Prostate gland (tissue), 2 donors: ENCODE measurements at regions not wholly inside any gene's neighbourhood (a gene's known extent, or its start where the extent isn't known, plus 50 kb on each side); places are given as distances from the start of the nearest gene placed in this dataset.

ENCODE experiments used
- DNase-seq: peaks from one replicate; pipeline ENCODE4 v3.0.0-alpha.2; 2019; ENCODE audit warnings: low spot score
- H3K27ac ChIP-seq, 2 donors: fragments of 200-600 bp; sonication (generic); 2 replicates each; pipeline ENCODE4 v1.5.1; 2017 to 2019
- H3K27me3 ChIP-seq: fragments of 200-600 bp; sonication (generic); replicated peaks from 2 replicates; pipeline ENCODE4 v1.5.1; 2019; ENCODE audit not compliant: insufficient read depth
- H3K36me3 ChIP-seq, 2 donors: fragments of 200-600 bp; sonication (generic); 1 replicate in 1 of 2; 2 replicates in 1 of 2; pipeline versions ENCODE4 v1.5.1 to v1.8.1; 2017 to 2019
- H3K4me1 ChIP-seq: fragments of 200-600 bp; sonication (generic); replicated peaks from 2 replicates; pipeline ENCODE4 v1.5.1; 2019
- H3K4me3 ChIP-seq, 2 donors: fragments of 200-600 bp; sonication (generic); 2 replicates each; pipeline ENCODE4 v1.5.1; 2017 to 2019
- H3K9me3 ChIP-seq: fragments of 200-600 bp; sonication (generic); 2 replicates; pipeline ENCODE4 v1.5.1; 2017
- POLR2A ChIP-seq: fragments of 450-650 bp; IDR thresholded peaks from one replicate; pipeline ENCODE4 v1.6.1; 2016; ENCODE audit warnings: antibody characterized with exemption, mild to moderate bottlenecking
- POLR2AphosphoS5 ChIP-seq: sonication (generic); formaldehyde crosslinking; IDR thresholded peaks from one replicate; pipeline ENCODE4 v1.6.1; 2017; ENCODE audit warnings: antibody characterized with exemption
- WGBS: methylation state at CpG from one replicate; pipeline ENCODE4 v1.1.5; 2018; 5-methylcytosine and 5-hydroxymethylcytosine counted together
- intact Hi-C: fragments of 100-400 bp; cut with DNase I; formaldehyde crosslinking; loops from one replicate; pipeline ENCODE4 v1.14.2; 2022
- TF ChIP-seq, protein P1 (sequence below), 4 experiments: fragments of 200-600 bp in 2 of 4; fragments of 450-650 bp in 2 of 4; sonication (generic) in 2 of 4; IDR thresholded peaks; 1 replicate in 3 of 4; 2 replicates in 1 of 4; pipeline ENCODE4 v1.5.1; 2016 to 2019; ENCODE audit warnings: antibody characterized with exemption in 4 of 4, mild to moderate bottlenecking in 2 of 4, moderate library complexity in 2 of 4

GRCh38 chr16:75987323-75987722 is 261.0 kb upstream of the CPHXL start:
- H3K4me1 ChIP-seq = no peaks in the 10 kb centered on the region
- intact Hi-C loops = no loop called here
- no peak for DNase-seq
- TF ChIP-seq, protein P1, sequence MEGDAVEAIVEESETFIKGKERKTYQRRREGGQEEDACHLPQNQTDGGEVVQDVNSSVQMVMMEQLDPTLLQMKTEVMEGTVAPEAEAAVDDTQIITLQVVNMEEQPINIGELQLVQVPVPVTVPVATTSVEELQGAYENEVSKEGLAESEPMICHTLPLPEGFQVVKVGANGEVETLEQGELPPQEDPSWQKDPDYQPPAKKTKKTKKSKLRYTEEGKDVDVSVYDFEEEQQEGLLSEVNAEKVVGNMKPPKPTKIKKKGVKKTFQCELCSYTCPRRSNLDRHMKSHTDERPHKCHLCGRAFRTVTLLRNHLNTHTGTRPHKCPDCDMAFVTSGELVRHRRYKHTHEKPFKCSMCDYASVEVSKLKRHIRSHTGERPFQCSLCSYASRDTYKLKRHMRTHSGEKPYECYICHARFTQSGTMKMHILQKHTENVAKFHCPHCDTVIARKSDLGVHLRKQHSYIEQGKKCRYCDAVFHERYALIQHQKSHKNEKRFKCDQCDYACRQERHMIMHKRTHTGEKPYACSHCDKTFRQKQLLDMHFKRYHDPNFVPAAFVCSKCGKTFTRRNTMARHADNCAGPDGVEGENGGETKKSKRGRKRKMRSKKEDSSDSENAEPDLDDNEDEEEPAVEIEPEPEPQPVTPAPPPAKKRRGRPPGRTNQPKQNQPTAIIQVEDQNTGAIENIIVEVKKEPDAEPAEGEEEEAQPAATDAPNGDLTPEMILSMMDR (IDR thresholded peaks at IDR 0.05) = no peak
- H3K9me3 ChIP-seq = no peaks in the 10 kb centered on the region
- no peak overlapping the region for H3K27ac ChIP-seq
- no peaks in the 10 kb centered on the region for H3K27me3 ChIP-seq
- H3K4me3 ChIP-seq = no peak overlapping the region
- WGBS = 89% methylated on average over 2 of the region's 2 CpGs
- H3K36me3 ChIP-seq = no peaks in the 10 kb centered on the region

- H3K4me1 ChIP-seq = no peaks in the 10 kb centered on the region
- no peak overlapping the region for H3K4me3 ChIP-seq
- H3K36me3 ChIP-seq = no peaks in the 10 kb centered on the region
- intact Hi-C loops = no loop called here
- H3K9me3 ChIP-seq = no peaks in the 10 kb centered on the region
- WGBS = 61% methylated on average over 3 of the region's 3 CpGs
- no peak overlapping the region for H3K27ac ChIP-seq
- TF ChIP-seq POLR2A = no peak
- TF ChIP-seq POLR2AphosphoS5 = no peak
- TF ChIP-seq, protein P1 (IDR thresholded peaks at IDR 0.05) = no peak
- DNase-seq = no peak
- no peaks in the 10 kb centered on the region for H3K27me3 ChIP-seq
Measured at GRCh38 chr16:75996491-75996890, 270.2 kb upstream of the CPHXL start.

GRCh38 chr16:75997606-75998005 is 271.3 kb upstream of the CPHXL start:
- no peak for DNase-seq
- no peak overlapping the region for H3K27ac ChIP-seq
- WGBS = 94% methylated on average over 6 of the region's 6 CpGs
- H3K4me1 ChIP-seq = no peaks in the 10 kb centered on the region
- H3K27me3 ChIP-seq = no peaks in the 10 kb centered on the region
- TF ChIP-seq POLR2A (no peak), POLR2AphosphoS5 (no peak)
- TF ChIP-seq, protein P1 (IDR thresholded peaks at IDR 0.05) = no peak
- H3K4me3 ChIP-seq = no peak overlapping the region
- H3K36me3 ChIP-seq = no peaks in the 10 kb centered on the region
- intact Hi-C loops = no loop called here
- no peaks in the 10 kb centered on the region for H3K9me3 ChIP-seq

DNA sequence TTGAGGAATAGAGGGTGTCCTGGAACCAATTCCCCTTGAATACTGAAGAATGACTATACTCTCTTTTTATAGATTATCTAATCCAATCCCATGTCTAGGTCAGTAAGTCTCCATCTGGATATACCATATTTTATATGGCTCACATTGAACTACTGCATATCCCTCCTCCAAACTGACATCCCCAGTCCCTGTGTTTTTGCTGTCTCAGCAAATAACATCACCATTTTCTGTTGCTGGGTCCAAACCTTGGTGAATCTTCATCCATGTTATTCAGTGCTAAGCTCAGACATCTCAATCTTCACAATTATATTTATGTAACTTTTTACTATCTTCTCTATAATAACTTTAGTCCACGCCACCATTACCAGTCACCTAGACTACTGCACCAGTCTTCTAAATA is 269.6 kb upstream of the CNTNAP4 start:
- Histone ChIP-seq H3K27ac (no peak overlapping the region), H3K27me3 (no peaks in the 10 kb centered on the region), H3K9me3 (no peaks in the 10 kb centered on the region), H3K4me1 (no peaks in the 10 kb centered on the region), H3K4me3 (no peak overlapping the region), H3K36me3 (no peaks in the 10 kb centered on the region)
- intact Hi-C loops = no loop called here
- WGBS = 87% methylated on average over 1 of the region's 1 CpG
- TF ChIP-seq, protein P1 (IDR thresholded peaks at IDR 0.05) = no peak
- no peak for TF ChIP-seq POLR2A
- no peak for DNase-seq

DNA sequence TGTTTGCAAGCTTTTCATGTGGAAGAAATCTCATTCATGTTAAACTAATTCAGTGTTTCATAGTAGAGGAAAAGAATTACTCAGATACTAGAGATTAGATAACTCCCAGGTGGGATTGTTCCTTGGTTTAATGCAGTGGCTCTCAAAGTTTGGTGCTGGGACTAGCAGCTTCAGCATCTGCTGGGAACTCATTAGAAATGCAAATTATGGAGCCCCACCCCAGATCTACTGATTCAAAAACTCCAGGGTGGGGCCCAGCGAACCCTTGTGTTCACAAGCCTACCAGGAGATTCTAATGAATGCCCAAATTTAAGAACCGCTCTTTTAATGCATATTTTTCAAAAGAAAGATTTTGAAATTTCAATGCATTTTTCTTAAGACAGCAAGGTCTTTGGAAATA is 253.4 kb upstream of the CNTNAP4 start:
- TF ChIP-seq POLR2AphosphoS5 = no peak
- DNase-seq = no peak
- intact Hi-C loops = no loop called here
- Histone ChIP-seq H3K36me3 (no peaks in the 10 kb centered on the region), H3K9me3 (no peaks in the 10 kb centered on the region), H3K27ac (no peak overlapping the region), H3K27me3 (no peaks in the 10 kb centered on the region), H3K4me1 (no peaks in the 10 kb centered on the region), H3K4me3 (no peak overlapping the region)
- WGBS = 94% methylated on average over 2 of the region's 2 CpGs
